ENCODE measurements at regions not wholly inside any gene's neighbourhood (a gene's known extent, or its start where the extent isn't known, plus 50 kb on each side); places are given as distances from the start of the nearest gene placed in this dataset.
"Not testable (repeated sequence)": the region's sequence is repeated elsewhere in the genome, so short reads cannot be mapped to it uniquely, and the experiment has no call there.

DNA sequence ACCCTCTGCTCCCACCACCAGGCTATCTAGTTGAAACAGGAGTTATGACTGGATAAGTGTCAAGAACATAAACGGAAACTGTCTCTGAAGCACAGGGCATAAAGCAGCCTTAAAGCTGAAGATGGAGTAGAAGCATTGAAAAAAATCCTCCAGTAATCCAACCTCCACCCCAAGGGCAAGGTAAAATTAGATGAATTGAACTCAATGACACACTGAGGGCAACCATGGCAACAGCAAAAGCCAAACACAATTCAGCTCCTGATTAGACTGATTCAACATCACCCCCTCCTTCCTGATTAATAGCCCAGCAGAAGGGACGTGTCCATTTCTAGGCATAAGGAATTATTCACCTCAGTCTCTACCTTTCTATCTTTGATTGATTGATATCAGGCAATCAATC is 183.2 kb upstream of the MAP3K1 start:
- ChIA-PET POLR2A (ENCODE audit: low non-redundant PET) (no interaction called here), CTCF (no interaction called here)
- H3K9me3 ChIP-seq (ENCODE audit: low read depth, low read length, poor library complexity, severe bottlenecking), result peaks cover 2% of the 10 kb centered on the region
- no peaks in the 10 kb centered on the region for H3K36me3 ChIP-seq (ENCODE audit: insufficient read depth, low read length, poor library complexity, severe bottlenecking)
- H3K27me3 ChIP-seq (replicated peaks; ENCODE audit: insufficient read depth, low read depth, low read length, poor library complexity), result no peaks in the 10 kb centered on the region
- H3K27ac ChIP-seq (ENCODE audit: low read depth, low read length, poor library complexity, severe bottlenecking), result no peak overlapping the region
- BruUV-seq (replicated peaks), result no TSS peak
- no peak for DNase-seq (ENCODE audit: low spot score)
- intact Hi-C loops (cut with micrococcal nuclease; ENCODE audit: unreplicated experiment), result no loop called here
- H3K4me1 ChIP-seq (ENCODE audit: insufficient read depth, low read length, poor library complexity, severe bottlenecking), result no peaks in the 10 kb centered on the region
- TF ChIP-seq, protein P1, sequence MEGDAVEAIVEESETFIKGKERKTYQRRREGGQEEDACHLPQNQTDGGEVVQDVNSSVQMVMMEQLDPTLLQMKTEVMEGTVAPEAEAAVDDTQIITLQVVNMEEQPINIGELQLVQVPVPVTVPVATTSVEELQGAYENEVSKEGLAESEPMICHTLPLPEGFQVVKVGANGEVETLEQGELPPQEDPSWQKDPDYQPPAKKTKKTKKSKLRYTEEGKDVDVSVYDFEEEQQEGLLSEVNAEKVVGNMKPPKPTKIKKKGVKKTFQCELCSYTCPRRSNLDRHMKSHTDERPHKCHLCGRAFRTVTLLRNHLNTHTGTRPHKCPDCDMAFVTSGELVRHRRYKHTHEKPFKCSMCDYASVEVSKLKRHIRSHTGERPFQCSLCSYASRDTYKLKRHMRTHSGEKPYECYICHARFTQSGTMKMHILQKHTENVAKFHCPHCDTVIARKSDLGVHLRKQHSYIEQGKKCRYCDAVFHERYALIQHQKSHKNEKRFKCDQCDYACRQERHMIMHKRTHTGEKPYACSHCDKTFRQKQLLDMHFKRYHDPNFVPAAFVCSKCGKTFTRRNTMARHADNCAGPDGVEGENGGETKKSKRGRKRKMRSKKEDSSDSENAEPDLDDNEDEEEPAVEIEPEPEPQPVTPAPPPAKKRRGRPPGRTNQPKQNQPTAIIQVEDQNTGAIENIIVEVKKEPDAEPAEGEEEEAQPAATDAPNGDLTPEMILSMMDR (conservative IDR thresholded peaks at IDR 0.05; ENCODE audit: low read depth, low read length), result no peak
- TF ChIP-seq EZH2 (IDR thresholded peaks at IDR 0.05; ENCODE audit: borderline replicate concordance, low read depth, low read length, poor library complexity, severe bottlenecking), result no peak
- H3K4me3 ChIP-seq (ENCODE audit: low read depth, low read length, poor library complexity, severe bottlenecking), result no peak overlapping the region

DNA sequence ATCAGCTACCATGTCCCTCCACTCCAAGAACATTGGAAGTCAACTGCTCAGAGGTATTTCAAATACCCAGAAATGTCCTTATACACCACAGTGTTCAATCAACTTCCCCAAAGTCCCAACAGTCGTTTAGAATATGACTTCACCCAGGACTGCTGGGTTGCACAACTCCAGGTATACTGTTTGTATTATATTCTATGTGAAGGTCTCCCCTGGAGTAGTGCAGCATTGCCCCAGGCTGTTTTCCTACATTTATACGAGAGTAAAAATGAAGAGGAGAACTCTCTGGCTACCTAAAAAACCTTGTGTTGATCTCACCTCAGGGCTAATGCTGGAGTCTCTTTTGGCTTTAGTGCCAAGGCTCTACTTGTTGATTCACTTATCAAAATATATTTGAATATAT is 183.6 kb upstream of the MAP3K1 start:
- H3K27me3 ChIP-seq (replicated peaks; ENCODE audit: insufficient read depth, low read depth, low read length, poor library complexity), result no peaks in the 10 kb centered on the region
- H3K9me3 ChIP-seq (ENCODE audit: low read depth, low read length, poor library complexity, severe bottlenecking), result peaks cover 2% of the 10 kb centered on the region
- ChIA-PET POLR2A (ENCODE audit: low non-redundant PET) (no interaction called here), CTCF (no interaction called here)
- no peaks in the 10 kb centered on the region for H3K36me3 ChIP-seq (ENCODE audit: insufficient read depth, low read length, poor library complexity, severe bottlenecking)
- H3K4me3 ChIP-seq (ENCODE audit: low read depth, low read length, poor library complexity, severe bottlenecking), result no peak overlapping the region
- TF ChIP-seq, protein P1 (conservative IDR thresholded peaks at IDR 0.05; ENCODE audit: low read depth, low read length), result no peak
- no peak for TF ChIP-seq EZH2 (IDR thresholded peaks at IDR 0.05; ENCODE audit: borderline replicate concordance, low read depth, low read length, poor library complexity, severe bottlenecking)
- H3K4me1 ChIP-seq (ENCODE audit: insufficient read depth, low read length, poor library complexity, severe bottlenecking), result no peaks in the 10 kb centered on the region
- no TSS peak for BruUV-seq (replicated peaks)
- intact Hi-C loops (cut with micrococcal nuclease; ENCODE audit: unreplicated experiment), result no loop called here
- no peak overlapping the region for H3K27ac ChIP-seq (ENCODE audit: low read depth, low read length, poor library complexity, severe bottlenecking)
- DNase-seq (ENCODE audit: low spot score), result no peak

DNA sequence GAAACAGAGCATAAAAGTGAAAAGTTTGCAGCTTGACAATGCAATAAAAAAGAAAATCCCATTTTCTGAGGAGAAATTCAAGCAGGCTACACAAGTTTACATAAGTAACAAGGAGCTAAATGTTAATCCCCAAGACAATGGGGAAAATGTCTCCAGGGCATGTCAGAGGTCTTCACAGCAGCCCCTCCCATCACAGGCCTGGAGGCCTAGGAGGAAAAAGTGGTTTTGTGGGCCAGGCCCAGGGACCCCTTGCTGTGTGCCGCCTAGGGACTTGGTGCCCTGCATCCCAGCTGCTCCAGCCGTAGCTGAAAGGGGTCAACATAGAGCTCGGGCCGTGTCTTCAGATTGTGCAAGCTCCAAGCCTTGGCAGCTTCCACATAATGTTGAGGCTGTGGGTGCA is 186.7 kb upstream of the MAP3K1 start:
- H3K27ac ChIP-seq (ENCODE audit: low read depth, low read length, poor library complexity, severe bottlenecking); intact Hi-C loops (cut with micrococcal nuclease; ENCODE audit: unreplicated experiment); H3K4me1 ChIP-seq (ENCODE audit: insufficient read depth, low read length, poor library complexity, severe bottlenecking); POLR2A ChIA-PET (ENCODE audit: low non-redundant PET); H3K36me3 ChIP-seq (ENCODE audit: insufficient read depth, low read length, poor library complexity, severe bottlenecking); H3K9me3 ChIP-seq (ENCODE audit: low read depth, low read length, poor library complexity, severe bottlenecking); H3K27me3 ChIP-seq (replicated peaks; ENCODE audit: insufficient read depth, low read depth, low read length, poor library complexity); BruUV-seq (replicated peaks); CTCF ChIA-PET; DNase-seq (ENCODE audit: low spot score); H3K4me3 ChIP-seq (ENCODE audit: low read depth, low read length, poor library complexity, severe bottlenecking): not testable (repeated sequence)

DNA sequence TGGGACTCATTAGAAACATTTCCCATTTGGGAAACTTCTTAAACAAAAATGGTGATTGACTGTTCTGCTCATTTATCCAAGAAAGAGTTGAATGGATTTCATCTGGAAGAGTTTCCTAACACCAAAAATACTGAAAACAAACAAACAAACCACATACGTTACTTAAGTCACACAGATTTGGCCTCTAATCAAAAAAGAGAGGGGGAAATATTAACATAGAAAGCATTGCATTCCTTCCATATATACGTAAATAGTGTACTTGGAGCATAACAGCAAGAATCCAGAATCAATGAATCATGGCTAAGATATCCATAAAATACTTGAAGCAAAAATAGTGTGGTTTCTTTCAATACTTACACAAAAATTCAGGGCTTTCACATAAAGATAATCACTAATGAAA is 189.8 kb upstream of the MAP3K1 start:
- intact Hi-C loops (cut with micrococcal nuclease; ENCODE audit: unreplicated experiment), result no loop called here
- H3K9me3 ChIP-seq (ENCODE audit: low read depth, low read length, poor library complexity, severe bottlenecking), result peaks cover 2% of the 10 kb centered on the region
- H3K4me1 ChIP-seq (ENCODE audit: insufficient read depth, low read length, poor library complexity, severe bottlenecking), result no peaks in the 10 kb centered on the region
- H3K27ac ChIP-seq (ENCODE audit: low read depth, low read length, poor library complexity, severe bottlenecking), result no peak overlapping the region
- no peaks in the 10 kb centered on the region for H3K36me3 ChIP-seq (ENCODE audit: insufficient read depth, low read length, poor library complexity, severe bottlenecking)
- ChIA-PET CTCF (no interaction called here), POLR2A (ENCODE audit: low non-redundant PET) (no interaction called here)
- no TSS peak for BruUV-seq (replicated peaks)
- no peaks in the 10 kb centered on the region for H3K27me3 ChIP-seq (replicated peaks; ENCODE audit: insufficient read depth, low read depth, low read length, poor library complexity)
- DNase-seq (ENCODE audit: low spot score), result no peak
- H3K4me3 ChIP-seq (ENCODE audit: low read depth, low read length, poor library complexity, severe bottlenecking), result no peak overlapping the region
- no peak for TF ChIP-seq EZH2 (IDR thresholded peaks at IDR 0.05; ENCODE audit: borderline replicate concordance, low read depth, low read length, poor library complexity, severe bottlenecking)
- TF ChIP-seq, protein P1 (conservative IDR thresholded peaks at IDR 0.05; ENCODE audit: low read depth, low read length), result no peak
